NCI-H1105 treated with DMSO at 0.1 percent for 48 hours (cell line): ENCODE measurements at regions not wholly inside any gene's neighbourhood (a gene's known extent, or its start where the extent isn't known, plus 50 kb on each side); places are given as distances from the start of the nearest gene placed in this dataset.

Experiments used
- DNase-seq: peaks from one replicate; lab custom pipeline; 2025; lab: John Stamatoyannopoulos, UW

DNA sequence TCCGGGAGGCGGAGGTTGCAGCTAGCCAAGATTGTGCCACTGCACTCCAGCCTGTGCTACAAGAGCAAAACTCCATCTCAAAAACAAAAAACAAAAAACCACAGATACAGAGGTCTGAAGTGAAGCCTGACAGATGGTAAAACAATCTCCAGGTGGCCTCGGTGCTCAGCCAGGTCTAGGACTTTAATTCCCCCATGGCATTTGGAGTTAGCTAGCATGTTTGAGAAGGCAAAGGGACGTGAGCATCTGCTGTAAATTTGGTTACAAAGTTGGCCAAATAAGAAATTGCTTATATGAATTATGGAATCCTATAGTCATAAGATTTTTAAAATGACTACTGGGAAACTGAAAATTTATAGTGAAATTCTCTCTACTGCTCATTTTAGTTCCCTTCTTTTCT lies 98.3 kb upstream of the FMN2 start:
- DNase-seq: no peak

DNA sequence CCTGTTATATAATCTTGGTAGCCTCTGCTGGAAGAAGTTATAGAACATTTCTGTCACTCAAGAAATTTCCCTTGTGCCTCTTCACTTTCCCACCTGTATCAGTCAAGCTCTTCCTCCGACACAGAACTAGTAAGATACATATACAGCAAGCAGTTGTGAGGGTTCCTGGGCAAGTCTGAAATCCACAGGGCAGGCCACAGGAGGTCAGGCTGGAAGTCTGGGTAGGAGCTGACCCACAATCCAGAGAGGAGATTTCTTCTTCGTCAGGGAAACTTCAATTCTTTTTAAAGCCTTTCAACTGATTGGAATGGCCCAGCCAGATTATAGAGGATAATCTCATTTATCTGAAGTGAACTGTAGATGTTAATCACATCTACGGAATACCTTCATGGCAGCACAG lies 96.4 kb upstream of the FMN2 start:
- no peak for DNase-seq

DNA sequence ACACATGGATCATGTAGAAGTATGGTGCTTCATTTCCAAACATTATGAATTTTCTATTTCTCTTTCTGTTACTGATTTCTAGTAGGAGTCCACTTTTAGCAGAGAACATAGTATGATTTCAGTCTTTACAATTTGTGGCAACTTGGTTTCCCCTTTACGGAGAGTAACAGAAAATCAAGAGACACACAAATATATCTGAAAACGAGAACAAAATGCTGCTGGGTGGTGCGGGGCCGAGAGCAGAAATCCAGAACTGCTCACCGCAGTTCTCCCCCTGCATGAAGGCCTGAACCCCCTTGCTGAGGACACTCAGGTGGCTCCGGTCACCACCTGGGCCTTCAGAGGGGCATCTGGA lies 94.5 kb upstream of the FMN2 start:
- DNase-seq: no peak

DNA sequence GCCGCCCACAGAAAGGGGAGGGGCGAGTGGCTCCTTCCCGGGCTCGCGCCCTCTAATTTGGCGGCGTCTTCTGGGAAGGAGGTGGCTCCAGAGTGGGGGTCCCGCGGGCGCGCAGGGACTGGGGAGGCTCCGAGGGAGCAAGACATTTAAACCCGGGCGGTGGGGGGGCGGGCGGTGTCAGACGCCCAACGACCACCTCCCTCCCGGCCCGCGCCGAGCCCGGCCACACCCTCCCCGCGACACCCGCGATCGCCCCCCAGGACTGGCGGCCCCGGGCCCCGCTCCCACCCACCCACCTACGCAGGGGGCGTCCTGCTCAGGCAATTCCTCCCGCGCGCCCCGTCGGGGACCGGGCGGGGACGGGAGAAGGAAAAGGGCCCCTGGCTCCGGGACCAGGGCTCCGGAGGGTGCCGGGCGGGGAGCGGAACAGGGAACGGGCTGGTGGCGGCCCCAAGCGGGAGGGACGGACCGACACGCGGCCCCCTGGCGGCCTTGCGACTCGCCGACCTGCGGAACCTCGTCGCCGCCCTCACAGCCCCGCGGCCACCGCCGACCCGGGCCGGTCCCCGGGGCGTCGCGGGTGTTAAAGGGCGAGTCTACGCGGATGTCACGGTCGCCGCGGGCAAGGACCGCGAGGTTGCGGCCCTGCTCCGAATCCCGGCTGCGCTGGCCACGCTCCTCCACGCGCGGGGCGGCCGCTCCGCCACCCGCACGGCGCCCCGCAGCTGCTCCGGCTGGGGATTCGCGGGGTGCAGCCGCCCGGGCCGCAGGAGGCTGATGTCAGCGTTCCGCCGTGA lies 94.0 kb upstream of the FMN2 start:
- no peak for DNase-seq

DNA sequence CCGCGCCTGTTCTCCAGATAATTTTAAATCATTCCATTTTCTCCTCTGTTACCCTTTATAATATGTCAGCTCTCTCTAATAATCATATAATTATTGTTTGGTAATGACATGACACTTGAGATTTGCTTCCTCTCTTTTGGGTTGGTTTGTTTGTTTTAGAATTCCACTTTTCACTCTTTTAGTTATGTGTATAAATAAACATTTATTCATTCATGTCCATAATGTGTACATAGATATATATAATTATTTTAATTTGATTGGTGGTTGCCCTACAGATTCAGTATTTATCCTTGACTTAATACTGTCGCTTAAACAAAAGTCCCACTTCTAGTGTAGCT lies 93.4 kb upstream of the FMN2 start:
- DNase-seq: peak; percentile 16

DNA sequence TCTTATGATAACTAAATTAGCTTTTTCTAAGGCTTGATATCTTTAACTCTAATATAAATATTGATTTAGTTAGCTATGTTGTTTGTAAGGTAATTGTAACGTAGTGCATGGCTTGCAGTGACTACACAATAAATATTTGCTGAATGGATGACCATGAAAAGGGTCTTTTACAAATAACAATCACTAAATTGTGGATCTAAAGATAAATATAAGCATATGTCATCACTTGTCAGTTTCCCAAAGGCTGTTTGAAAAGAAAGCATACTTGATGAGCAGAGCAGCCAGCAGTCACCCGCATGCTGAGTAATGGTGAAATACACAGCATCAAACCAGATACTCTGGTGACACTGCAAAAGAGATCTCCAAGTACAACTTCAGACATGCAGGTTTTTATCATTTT lies 92.5 kb upstream of the FMN2 start:
- no peak for DNase-seq

DNA sequence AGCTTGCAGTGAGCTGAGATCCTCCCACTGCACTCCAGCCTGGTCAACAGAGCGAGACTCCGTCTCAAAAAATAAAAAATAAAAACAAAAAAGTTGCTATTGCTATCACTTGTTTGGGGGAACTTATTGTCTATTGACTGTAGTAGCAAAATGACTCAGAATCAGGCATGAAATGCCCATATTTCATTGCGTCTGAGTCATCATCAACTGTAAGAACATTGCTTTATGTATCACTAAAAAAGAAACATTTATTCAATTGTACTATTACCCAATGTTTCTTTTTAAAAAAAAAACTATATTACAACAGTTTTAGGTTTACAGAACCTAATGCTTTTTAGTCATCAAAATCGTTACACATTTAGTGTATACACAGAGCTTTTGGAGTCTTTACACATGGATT lies 91.0 kb upstream of the FMN2 start:
- no peak for DNase-seq

DNA sequence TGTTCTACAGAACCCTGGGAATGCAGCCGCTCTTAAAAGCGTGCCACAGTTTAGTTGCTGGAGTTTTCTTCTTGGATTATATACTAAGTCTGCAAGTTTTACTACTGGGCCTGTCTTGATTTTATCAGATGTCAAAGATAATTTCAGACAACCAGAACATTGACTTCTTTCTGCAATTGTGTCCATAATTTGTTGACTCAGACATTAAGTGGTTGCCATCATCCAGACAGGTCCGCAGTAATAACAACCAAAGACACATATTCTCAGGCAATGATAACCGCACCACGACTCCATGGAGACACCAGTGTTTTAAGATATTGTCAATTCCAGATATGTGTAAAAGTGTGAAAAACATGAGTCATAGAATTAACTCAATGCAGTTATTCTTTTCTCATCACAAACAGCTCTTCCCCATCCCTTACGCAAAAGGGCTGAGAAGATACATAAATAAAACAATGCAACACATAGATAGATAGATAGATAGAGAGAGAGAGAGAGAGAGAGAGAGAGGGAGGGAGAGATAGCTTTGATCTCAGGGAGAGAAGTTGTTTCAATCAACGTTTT lies 90.4 kb upstream of the FMN2 start:
- no peak for DNase-seq

DNA sequence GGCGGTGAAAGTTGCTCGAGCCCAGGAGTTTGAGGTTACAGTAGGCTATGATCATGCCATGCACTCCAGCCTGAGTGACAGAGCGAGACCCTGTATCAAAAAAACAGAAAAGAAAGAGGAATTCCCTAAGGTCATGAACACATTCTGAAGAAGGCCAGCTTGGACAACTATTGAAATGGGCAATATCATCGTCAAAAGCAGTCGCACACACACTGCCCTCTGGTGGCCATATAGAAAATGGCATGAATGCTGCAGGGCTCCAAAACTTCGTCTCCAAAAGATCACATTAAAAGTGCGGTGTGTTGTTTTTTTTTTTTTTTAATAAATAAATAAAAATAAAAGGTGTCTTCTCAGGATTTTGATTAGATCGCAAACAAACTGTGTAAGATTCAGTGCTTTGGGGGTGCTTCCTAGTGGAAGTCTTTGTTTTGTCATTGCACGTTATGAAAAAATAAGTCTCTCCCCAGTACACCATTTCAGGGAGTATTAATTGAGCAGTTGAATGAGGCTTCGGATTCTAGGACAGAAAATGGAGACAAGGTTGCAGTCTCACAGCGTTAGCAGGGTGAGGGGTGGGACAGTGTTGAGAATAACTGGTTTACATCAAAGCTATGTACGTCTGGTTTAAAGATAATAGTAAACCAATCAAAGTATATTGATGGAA lies 87.5 kb upstream of the FMN2 start:
- no peak for DNase-seq

DNA sequence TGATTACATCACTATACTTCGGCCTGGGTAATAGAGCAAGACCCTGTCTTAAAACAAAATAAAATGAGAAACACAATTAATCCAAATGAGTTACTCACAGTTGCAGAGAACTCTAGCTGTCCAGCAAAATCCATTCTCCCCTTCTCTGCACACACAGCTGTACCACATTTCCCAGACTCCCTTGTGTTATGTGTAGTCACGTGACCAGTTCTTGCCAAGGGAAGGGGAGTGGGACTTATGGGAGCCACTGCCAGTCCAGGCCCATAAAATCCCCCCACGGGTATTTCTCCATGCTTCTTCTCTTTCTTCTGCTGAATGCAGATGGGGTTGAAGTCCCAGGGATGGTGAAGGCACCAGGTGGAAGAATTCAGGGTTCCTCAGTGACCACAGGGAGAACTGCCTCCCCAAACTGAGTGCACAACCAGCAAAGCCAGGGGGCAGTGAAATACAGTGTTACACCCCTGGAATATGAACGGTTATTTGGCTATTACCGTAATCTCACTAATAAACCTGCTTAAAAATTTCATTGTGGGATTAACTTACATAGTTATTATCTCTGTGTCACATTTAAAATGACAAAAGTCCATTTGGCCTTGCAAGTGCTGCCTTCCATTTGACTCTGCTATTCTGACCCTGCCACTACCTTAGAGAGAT lies 85.6 kb upstream of the FMN2 start:
- no peak for DNase-seq

DNA sequence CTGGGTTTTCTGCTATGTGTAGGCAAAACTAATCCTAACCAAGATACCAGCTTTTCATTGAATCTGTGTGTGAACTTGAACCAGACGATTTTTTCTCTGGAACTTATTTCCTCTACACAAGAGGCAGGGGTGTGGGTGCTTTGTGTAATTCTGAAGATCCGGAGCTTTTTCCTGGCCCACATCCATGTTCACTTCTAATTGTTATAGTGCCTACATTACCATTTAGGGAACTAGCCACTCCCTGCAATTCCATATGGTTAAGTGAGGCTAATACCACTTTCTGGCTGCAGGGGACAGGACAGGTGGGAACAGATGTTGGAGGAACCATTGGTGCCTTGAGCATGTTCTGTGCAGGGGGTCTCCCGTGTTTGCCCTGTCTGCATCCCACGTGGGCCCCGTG lies 83.4 kb upstream of the FMN2 start:
- DNase-seq: no peak

DNA sequence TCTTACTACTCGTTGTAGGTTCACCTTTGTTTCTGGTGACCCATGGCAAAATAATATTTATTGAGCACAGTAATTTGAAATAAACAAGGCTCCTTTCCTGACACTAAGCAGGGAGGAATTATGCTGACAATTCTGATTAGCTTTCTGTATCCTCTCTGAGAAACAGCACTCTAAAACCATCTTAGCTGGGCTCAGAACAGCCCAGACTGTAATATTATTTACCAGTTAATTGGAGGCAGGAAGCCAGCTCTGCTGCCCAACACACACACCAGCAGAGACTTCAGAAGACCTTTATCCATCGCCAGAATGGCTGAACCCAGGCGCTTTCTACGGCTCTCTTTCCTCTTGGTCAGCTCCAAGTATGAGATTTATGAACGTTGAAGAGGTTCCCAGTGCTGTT lies 77.6 kb upstream of the FMN2 start:
- DNase-seq: no peak

DNA sequence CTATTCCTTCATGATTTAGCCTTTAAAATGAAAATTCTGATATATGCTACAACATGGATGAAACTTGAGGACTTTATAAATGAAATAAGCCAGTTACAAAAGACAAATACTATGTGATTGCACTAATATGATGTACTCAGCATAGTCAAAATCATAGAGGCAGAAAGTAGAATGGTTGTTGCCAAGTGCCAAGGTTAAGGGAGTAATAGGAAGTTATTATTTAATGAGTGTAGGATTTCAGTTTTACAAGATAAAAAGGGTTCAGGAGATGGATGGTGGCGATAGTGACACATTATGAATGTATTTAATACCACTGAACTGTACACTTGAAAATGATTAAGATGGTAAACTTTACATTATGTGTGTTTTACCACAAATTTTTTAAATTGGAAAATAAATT lies 73.1 kb upstream of the FMN2 start:
- no peak for DNase-seq

DNA sequence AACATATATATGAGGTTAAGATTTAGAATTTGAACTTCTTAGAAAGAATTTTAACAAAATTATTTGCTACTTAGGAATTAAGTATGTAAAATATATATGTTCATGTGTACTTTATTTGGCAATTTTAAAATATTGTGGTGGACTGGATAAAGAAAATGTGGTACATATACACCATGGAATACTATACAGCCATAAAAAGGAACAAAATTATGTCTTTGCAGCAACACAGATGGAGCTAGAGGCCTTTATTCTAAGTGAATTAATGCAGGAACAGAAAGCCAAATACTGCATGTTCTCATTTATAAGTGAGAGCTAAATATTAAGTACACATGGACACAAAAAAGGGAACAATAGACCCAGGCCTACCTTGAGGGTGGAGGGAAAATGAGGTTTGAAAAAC lies 72.2 kb upstream of the FMN2 start:
- DNase-seq: no peak

DNA sequence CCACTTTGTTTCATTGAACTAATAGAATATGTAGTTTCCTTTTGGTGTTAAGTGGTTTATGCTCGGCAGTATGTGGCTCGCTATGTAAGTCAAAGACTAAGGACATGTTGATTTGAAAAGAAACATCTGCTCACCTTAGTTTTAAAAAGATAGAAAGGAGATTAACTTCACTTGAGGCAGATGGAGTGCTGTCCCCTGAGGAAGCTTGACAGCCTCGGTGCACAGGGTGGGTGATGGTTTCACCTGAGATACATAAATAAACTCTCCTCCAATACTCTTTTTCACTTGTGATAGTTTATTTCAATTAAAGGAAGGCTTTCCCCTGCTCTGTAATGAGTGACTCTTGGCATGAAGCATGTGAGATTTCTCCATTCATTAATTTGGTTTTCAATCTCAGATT lies 70.8 kb upstream of the FMN2 start:
- no peak for DNase-seq

DNA sequence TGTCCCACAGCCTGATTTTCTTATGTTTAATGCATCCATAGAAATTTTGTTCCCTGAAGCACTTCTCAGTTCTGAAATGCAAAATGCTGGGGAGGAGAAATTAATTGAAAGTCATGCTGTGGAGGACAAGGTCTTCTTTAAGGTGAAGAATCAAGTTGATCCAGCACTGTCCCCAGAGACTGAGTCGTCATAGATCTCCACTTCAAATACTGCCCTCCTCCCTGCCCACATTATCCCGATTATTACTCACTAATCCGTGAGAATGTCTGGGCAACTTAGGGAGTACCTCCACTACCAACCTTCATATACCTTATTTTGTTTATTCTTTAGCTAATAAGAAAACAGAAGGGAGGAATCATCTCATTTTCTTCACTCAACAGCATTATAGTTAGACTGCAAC lies 70.0 kb upstream of the FMN2 start:
- DNase-seq: no peak

DNA sequence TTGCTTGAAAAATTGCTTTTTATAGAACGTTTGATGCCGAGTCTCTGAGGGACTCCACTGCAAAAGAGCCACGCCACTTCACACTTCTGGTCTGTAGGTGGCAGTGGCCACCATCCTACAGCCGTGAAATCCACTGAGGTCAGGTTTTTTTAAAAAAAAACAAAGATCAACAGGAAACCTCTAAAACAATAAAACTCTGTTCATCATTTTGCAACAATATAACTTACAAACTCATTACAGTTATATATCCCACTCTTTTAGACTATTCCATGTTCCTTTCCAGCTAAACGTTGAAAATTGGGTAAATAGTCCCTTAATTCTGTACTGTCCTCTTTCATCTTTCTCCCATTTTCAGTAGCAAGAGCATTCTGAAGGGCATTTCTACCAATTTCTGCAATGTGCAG lies 64.6 kb upstream of the FMN2 start:
- peak; percentile 27 for DNase-seq

DNA sequence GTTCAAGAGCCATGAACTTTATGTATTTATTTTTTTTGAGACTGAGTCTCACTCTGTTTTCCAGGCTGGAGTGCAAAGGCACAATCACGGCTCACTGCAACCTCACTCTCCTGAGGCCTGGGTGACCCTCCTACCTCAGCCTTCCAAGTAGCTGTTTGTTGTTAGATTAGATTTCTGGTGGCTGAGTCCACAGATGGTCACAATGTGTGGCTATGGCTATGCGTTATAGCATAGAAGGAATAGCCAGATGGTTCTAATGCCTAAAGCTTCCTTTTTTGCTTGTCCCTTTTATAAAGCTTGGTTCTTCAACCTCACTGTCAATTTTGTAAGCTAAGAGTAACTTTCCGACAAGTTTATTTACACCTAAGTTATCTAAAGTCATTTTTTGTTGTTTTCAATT lies 62.3 kb upstream of the FMN2 start:
- DNase-seq: no peak

DNA sequence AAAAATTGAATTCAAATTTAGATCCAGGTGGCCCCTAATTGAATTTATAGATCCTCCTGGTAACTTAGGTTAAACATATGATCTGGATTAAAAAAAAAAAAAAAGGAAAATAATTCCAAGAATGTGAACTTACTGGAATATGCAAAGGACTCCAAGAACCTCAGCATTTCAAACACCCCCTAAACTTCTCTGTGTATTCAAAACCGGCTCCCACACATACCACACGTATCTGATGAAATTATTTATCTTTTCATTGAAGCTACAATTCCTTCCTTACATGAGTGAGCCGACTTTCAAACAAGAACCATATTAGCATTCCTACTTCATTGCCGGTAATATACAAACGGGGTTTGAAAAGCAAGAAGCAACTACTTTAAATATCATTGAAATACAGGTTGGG lies 61.4 kb upstream of the FMN2 start:
- no peak for DNase-seq

DNA sequence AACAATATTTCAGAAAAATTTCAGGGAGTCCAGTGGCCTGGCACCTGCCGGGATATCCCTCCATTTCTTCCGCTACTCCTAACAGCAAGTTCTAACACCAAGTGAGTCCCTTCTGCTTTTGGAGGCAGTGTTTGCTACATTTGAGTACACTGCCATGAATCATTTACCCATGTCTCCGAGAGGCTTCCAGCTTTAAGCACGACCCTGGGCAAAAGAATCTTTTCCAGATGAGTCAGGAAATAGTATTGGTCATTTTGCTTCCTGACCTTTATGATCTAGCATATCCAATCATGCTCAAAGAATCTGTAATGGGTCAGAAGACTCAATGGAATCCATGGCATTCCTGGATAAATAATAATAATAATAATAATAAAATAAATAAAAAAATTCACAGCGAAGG lies 60.7 kb upstream of the FMN2 start:
- DNase-seq: no peak

DNA sequence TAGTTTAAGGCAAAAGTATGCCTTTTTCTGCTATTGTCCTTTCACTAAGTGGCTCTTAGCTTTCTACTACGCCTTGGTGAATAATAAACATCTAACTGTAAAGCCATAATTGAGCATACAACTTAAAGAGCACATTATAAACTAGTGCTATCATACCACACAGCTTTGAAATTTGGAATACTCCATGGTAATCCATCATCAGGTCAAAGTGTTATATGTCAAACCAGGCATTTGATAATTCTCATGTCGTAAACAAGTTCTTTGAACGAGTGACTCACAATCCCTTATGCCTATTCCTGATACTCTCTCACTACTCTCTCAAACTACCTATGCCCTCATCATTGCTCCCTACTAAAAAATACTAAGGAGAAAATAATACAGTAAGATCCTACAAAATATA lies 60.3 kb upstream of the FMN2 start:
- DNase-seq: no peak

DNA sequence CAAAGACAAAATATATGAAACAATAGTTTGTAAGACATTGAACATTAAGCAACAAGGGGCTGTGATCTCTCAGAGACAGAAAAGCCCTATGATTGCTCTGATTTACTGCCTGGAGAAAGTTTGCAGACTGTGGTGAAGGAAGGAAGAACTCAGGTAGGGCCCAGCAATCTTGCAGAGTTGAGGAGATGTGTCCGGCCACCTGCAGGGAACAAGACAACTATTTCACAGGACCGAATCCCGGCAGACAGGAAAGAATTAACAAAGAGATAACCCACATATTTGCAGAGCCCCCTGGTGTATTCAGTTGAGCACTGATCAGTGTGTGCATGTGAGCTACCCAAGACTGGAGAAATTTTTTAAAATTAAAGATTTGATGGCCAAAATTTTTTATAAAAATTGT lies 58.3 kb upstream of the FMN2 start:
- DNase-seq: no peak

DNA sequence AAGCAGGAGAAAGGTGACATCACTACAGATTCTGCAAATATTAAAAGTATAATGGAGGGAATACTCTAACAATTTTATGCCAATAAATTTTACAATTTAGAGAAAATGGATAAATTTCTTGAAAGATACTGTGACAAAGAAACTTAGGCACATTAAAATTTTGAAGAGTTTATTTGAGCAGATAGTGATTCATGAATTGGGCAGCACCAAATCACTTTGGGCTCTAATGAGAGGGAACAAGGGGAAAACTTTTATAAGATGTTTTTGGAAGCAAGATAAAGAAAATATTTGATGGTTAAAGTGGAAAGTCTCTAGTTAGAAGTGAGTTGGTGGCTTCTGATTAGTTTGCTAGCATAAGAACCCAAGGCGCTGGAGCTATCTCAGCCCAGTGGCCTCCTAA lies 55.2 kb upstream of the FMN2 start:
- no peak for DNase-seq
